ENCODE measurements at regions not wholly inside any gene's neighbourhood (a gene's known extent, or its start where the extent isn't known, plus 50 kb on each side); places are given as distances from the start of the nearest gene placed in this dataset.
A peak's percentile ranks its signal among the peaks of the same experiment; 100 is the strongest.

GRCh38 chr3:148203297-148204010, 494.2 kb upstream of the AGTR1 start:
- H3K4me2 ChIP-seq (ENCODE audit: low read length), result peak overlapping the region; percentile 22
- peaks cover 7% of the 10 kb centered on the region for H3F3A ChIP-seq (ENCODE audit: insufficient read depth, low read length, poor library complexity, severe bottlenecking)
- no peaks in the 10 kb centered on the region for H3K9me3 ChIP-seq (ENCODE audit: low read length)
- TF ChIP-seq SMC3 (conservative IDR thresholded peaks at IDR 0.05; ENCODE audit: poor library complexity), result no peak
- peak; percentile 98 for TF ChIP-seq REST (IDR thresholded peaks at IDR 0.05; ENCODE audit: borderline replicate concordance)
- peak; percentile 88 for TF ChIP-seq POLR2AphosphoS5 (IDR thresholded peaks at IDR 0.05)
- no peak for TF ChIP-seq EZH2 (IDR thresholded peaks at IDR 0.05; ENCODE audit: borderline replicate concordance, insufficient read depth, low read length, poor library complexity, severe bottlenecking)
- TF ChIP-seq TAF1 (IDR thresholded peaks at IDR 0.05; ENCODE audit: low read depth), result no peak
- TF ChIP-seq CTCF (IDR thresholded peaks at IDR 0.05; ENCODE audit: poor library complexity, severe bottlenecking), result no peak
- TF ChIP-seq EP300 (conservative IDR thresholded peaks at IDR 0.05; ENCODE audit: poor library complexity, severe bottlenecking), result peak; percentile 97
- peak; percentile 37 for TF ChIP-seq MXI1 (conservative IDR thresholded peaks at IDR 0.05; ENCODE audit: poor library complexity, severe bottlenecking)
- H3K4me3 ChIP-seq (ENCODE audit: low read length), result peak overlapping the region; percentile 42
- H3K79me2 ChIP-seq (replicated peaks; ENCODE audit: insufficient read depth, low read length), result no peaks in the 10 kb centered on the region
- H3K9ac ChIP-seq (ENCODE audit: low read length), result peak overlapping the region; percentile 6
- no peaks in the 10 kb centered on the region for H3K27me3 ChIP-seq (ENCODE audit: insufficient read depth, low read depth, low read length)
- H3K27ac ChIP-seq (ENCODE audit: low read length), result peak overlapping the region; percentile 58
- H2AFZ ChIP-seq (ENCODE audit: low read depth, low read length), result no peak overlapping the region
- H3K9me2 ChIP-seq (ENCODE audit: insufficient read depth, low read length), result no peaks in the 10 kb centered on the region
- no peaks in the 10 kb centered on the region for H3K36me3 ChIP-seq (ENCODE audit: insufficient read depth, low read length)
- H4K20me1 ChIP-seq (ENCODE audit: insufficient read depth), result no peaks in the 10 kb centered on the region

- TF ChIP-seq EZH2 (IDR thresholded peaks at IDR 0.05; ENCODE audit: borderline replicate concordance, insufficient read depth, low read length, poor library complexity, severe bottlenecking) (no peak), RAD21 (conservative IDR thresholded peaks at IDR 0.05) (no peak), POLR2AphosphoS5 (IDR thresholded peaks at IDR 0.05) (no peak), SMC3 (conservative IDR thresholded peaks at IDR 0.05; ENCODE audit: poor library complexity) (no peak), TAF1 (IDR thresholded peaks at IDR 0.05; ENCODE audit: low read depth) (no peak), REST (IDR thresholded peaks at IDR 0.05; ENCODE audit: borderline replicate concordance) (no peak), CTCF (IDR thresholded peaks at IDR 0.05; ENCODE audit: poor library complexity, severe bottlenecking) (no peak), EP300 (conservative IDR thresholded peaks at IDR 0.05; ENCODE audit: poor library complexity, severe bottlenecking) (no peak), MXI1 (conservative IDR thresholded peaks at IDR 0.05; ENCODE audit: poor library complexity, severe bottlenecking) (no peak)
- H3K36me3 ChIP-seq (ENCODE audit: insufficient read depth, low read length), result no peaks in the 10 kb centered on the region
- H3K27ac ChIP-seq (ENCODE audit: low read length), result peak overlapping the region; percentile 58
- H3K79me2 ChIP-seq (replicated peaks; ENCODE audit: insufficient read depth, low read length), result no peaks in the 10 kb centered on the region
- H3K4me3 ChIP-seq (ENCODE audit: low read length), result peak overlapping the region; percentile 42
- no peak overlapping the region for H2AFZ ChIP-seq (ENCODE audit: low read depth, low read length)
- peak overlapping the region; percentile 7 for H3K4me2 ChIP-seq (ENCODE audit: low read length)
- no peaks in the 10 kb centered on the region for H3K9me2 ChIP-seq (ENCODE audit: insufficient read depth, low read length)
- no peaks in the 10 kb centered on the region for H3K27me3 ChIP-seq (ENCODE audit: insufficient read depth, low read depth, low read length)
- no peaks in the 10 kb centered on the region for H4K20me1 ChIP-seq (ENCODE audit: insufficient read depth)
- H3F3A ChIP-seq (ENCODE audit: insufficient read depth, low read length, poor library complexity, severe bottlenecking), result peaks cover 7% of the 10 kb centered on the region
- H3K9ac ChIP-seq (ENCODE audit: low read length), result no peak overlapping the region
- no peaks in the 10 kb centered on the region for H3K9me3 ChIP-seq (ENCODE audit: low read length)
Measured at GRCh38 chr3:148204131-148204530, 493.6 kb upstream of the AGTR1 start.
